ENCODE measurements at regions not wholly inside any gene's neighbourhood (a gene's known extent, or its start where the extent isn't known, plus 50 kb on each side); places are given as distances from the start of the nearest gene placed in this dataset.
A peak's percentile ranks its signal among the peaks of the same experiment; 100 is the strongest.
"Not testable (repeated sequence)": the region's sequence is repeated elsewhere in the genome, so short reads cannot be mapped to it uniquely, and the experiment has no call there.

- WGBS, 4 donors: 8 to 23% (median 20%) methylated on average over 3 to 11 of the region's 11 CpGs; no CpG with 5 or more reads in 1 of the 4 donors
- H3K27ac ChIP-seq; H3K4me1 ChIP-seq (replicated peaks in 1 of 2); intact Hi-C loops (cut with DNase I); H3K36me3 ChIP-seq (replicated peaks in 1 of 2); DNase-seq; H3K4me3 ChIP-seq; H3K9me3 ChIP-seq (replicated peaks in 1 of 3); H3K27me3 ChIP-seq: not testable (repeated sequence)
- peak in 1 of 6 experiments; percentile 17 for TF ChIP-seq CTCF (IDR thresholded peaks at IDR 0.05)
Measured at GRCh38 chr14:106717544-106717943, 1191.2 kb downstream of the TMEM121 start.

GRCh38 chr14:106719880-106720279 is 1193.5 kb downstream of the TMEM121 start:
- intact Hi-C loops (cut with DNase I); DNase-seq; H3K36me3 ChIP-seq (replicated peaks in 1 of 2); H3K27me3 ChIP-seq; H3K9me3 ChIP-seq (replicated peaks in 1 of 3); H3K27ac ChIP-seq; H3K4me3 ChIP-seq; H3K4me1 ChIP-seq (replicated peaks in 1 of 2): not testable (repeated sequence)
- WGBS, 4 donors: 21 to 50% methylated on average over 1 to 2 of the region's 2 CpGs; no CpG with 5 or more reads in 2 of the 4 donors

- H3K4me1 ChIP-seq (replicated peaks in 1 of 2); H3K27me3 ChIP-seq; H3K36me3 ChIP-seq (replicated peaks in 1 of 2); H3K9me3 ChIP-seq (replicated peaks in 1 of 3); H3K27ac ChIP-seq; intact Hi-C loops (cut with DNase I); DNase-seq; H3K4me3 ChIP-seq: not testable (repeated sequence)
- 55 to 57% methylated on average over 4 of the region's 4 CpGs; no CpG with 5 or more reads in 2 of the 4 donors for WGBS, 4 donors
Measured at GRCh38 chr14:106721926-106722325, 1195.5 kb downstream of the TMEM121 start.

- H3K4me3 ChIP-seq; H3K4me1 ChIP-seq (replicated peaks in 1 of 2); DNase-seq; H3K27me3 ChIP-seq; intact Hi-C loops (cut with DNase I); H3K27ac ChIP-seq; H3K9me3 ChIP-seq (replicated peaks in 1 of 3); H3K36me3 ChIP-seq (replicated peaks in 1 of 2): not testable (repeated sequence)
- 40 to 41% methylated on average over 3 of the region's 7 CpGs; no CpG with 5 or more reads in 2 of the 4 donors for WGBS, 4 donors
Measured at GRCh38 chr14:106722813-106723687, 1196.7 kb downstream of the TMEM121 start.

- 53% methylated on average over 5 of the region's 12 CpGs; no CpG with 5 or more reads in 3 of the 4 donors for WGBS, 4 donors
- DNase-seq: not testable (repeated sequence)
Measured at GRCh38 chr14:106727962-106728361, 1201.6 kb downstream of the TMEM121 start.

More at GRCh38 chr14:106727962-106728361, 1201.6 kb downstream of the TMEM121 start:
- H3K4me1 ChIP-seq (replicated peaks in 1 of 2); H3K4me3 ChIP-seq; H3K36me3 ChIP-seq (replicated peaks in 1 of 2); H3K27me3 ChIP-seq; H3K27ac ChIP-seq; intact Hi-C loops (cut with DNase I); H3K9me3 ChIP-seq (replicated peaks in 1 of 3): not testable (repeated sequence)
- TF ChIP-seq CTCF (IDR thresholded peaks at IDR 0.05): peak in 1 of 6 experiments; percentile 17
